Adrenal gland (tissue), 5 donors: ENCODE measurements at regions not wholly inside any gene's neighbourhood (a gene's known extent, or its start where the extent isn't known, plus 50 kb on each side); places are given as distances from the start of the nearest gene placed in this dataset.

Experiments
- CTCF ChIP-seq, 6 experiments: fragments of 450-650 bp in 4 of 6; fragments of 200-600 bp in 2 of 6; sonication (generic) in 1 of 6; IDR thresholded peaks; 1 replicate in 5 of 6; 2 replicates in 1 of 6; pipeline versions ENCODE4 v1.5.1 to v1.8.0; 2016 to 2021; ENCODE audit warnings: antibody characterized with exemption in 6 of 6, mild to moderate bottlenecking in 2 of 6, moderate library complexity in 1 of 6
- POLR2A ChIP-seq, 2 donors: fragments of 450-650 bp; IDR thresholded peaks; one replicate each; pipeline ENCODE4 v1.6.1; 2017; ENCODE audit warnings: antibody characterized with exemption in 2 of 2, mild to moderate bottlenecking in 2 of 2, moderate library complexity in 1 of 2
- donor health status: DM: no; HTN: no; CAD: no.

GRCh38 chr3:127136024-127136600 is 56.8 kb upstream of the PRR23E start:
- TF ChIP-seq CTCF (IDR thresholded peaks at IDR 0.05) (no peak), POLR2A (IDR thresholded peaks at IDR 0.05) (no peak)
